GM21723 (cell line): ENCODE measurements at regions not wholly inside any gene's neighbourhood (a gene's known extent, or its start where the extent isn't known, plus 50 kb on each side); places are given as distances from the start of the nearest gene placed in this dataset.
"Not testable (repeated sequence)": the region's sequence is repeated elsewhere in the genome, so short reads cannot be mapped to it uniquely, and the experiment has no call there.

Experiments used
- ATAC-seq: cut with Tn5 transposase; IDR thresholded peaks from one replicate; pipeline ENCODE4 v1.9.1; 2021; ENCODE audit warnings: mild to moderate bottlenecking, moderate library complexity; ENCODE audit not compliant: unreplicated experiment

GRCh38 chr4:125262502-125262901, 52.3 kb upstream of the FAT4 start:
- no peak for ATAC-seq

DNA sequence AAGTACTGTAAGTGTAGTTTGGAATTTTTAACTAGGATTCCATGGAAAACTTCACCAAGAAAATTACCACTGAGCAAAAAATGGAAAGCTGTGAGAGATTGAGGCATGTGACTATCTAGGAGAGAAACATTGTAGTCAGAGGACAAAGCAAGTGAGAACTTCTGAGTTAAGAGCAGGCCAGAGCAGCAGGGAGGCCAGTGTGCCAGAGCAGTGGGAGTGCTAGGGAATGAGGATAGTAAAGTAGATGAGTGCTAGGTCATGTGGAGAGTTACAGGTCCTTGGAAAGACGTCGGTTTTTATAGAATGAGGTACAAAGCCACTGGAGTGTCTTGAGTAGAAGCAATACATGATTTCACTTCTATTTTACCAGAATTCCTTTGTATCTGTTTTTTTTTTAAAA, 52.7 kb upstream of the FAT4 start:
- ATAC-seq: no peak

DNA sequence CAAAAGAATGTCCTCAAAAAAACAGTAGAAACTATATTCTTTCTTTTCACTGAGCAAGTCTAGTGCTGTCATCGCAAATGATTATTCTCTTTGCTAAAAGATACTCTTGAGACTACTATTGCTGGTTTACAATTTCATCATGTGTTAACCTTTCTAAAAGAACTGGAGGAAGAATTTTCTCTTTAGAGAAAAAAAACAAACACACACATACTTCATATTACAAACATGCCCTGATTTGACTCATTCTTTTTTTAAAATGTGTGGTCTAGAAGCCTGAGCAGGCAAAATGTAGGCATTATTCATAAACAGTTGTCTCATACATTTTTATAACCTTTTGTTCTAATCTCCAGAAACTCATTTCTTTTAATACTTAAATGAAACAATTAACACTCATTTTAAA, 60.6 kb upstream of the FAT4 start:
- ATAC-seq: no peak

DNA sequence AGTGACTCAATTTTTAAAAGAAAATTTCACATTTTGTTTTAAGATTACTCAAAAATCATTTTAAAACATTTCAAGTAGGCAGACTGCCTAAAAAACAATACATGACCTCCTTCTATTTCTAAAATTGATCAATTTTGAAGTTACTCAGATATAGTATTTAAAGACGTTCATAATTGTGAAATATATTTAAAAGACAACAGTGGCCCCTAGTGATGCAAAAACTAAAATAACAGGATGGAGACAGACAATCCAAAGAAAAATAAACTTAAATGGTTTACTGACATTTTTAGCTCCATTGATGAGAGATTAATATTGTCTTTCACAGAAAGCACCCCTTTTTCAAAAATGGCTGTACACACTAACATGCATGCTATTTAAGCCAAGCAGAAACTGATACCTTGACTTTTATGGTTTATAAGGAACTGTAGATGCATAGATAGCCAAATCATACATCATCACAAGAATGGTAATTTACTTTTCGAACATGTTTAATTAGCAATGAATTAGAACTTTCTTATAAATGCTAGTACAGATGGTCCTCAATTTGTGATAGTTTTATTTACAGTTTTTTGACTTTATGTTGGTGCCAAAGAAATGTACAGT, 69.8 kb upstream of the FAT4 start:
- ATAC-seq: no peak

DNA sequence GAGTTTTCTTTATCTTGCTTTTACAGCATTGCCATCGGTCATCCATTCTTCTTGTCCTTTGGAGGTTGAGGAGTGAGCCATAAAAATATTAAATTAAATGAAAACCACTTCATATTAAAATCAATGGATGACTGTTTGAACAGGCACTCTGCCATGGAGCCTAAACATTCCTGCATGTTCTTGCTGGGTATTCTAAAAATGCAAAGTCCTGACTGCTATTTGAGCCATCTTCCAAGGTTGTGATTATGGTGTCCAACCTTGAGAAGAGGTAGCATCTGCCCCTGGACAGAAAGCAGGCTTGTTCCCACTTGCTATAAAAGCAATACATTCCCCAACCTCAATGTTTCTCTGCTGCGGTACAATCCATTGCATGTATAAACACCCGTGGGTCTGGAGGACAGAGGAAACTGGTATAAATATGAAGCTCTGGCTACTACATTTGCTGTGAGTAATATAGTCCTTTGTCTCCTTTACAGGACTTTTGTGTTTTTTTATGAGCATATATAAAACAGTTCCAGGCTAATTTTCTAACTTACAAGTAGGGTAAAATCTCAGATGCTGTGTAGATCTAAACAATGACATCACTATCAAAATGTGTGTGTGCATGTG, 70.9 kb upstream of the FAT4 start:
- ATAC-seq: no peak

GRCh38 chr4:125235971-125236370, 78.8 kb upstream of the FAT4 start:
- no peak for ATAC-seq

GRCh38 chr4:125231661-125232060, 83.1 kb upstream of the FAT4 start:
- ATAC-seq: no peak

GRCh38 chr4:125229596-125230058, 85.1 kb upstream of the FAT4 start:
- ATAC-seq: no peak

DNA sequence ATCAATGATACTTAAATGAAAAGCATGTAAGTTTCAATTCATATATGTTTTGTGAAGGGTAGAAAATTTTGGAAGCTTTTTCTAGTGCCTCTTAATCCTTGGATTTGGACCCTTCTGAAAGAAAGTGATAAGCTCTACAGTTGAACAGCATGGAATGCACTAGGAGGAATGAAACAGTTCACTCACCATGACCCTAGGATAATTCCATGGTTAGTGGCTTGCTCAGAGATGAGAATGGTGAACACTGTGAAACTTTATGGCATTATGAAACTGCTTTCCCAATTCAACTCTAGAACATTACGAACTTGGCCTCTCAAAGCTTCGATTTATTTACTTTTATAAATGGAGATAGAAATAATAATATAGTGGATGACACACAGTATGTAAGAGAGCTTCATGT, 88.9 kb upstream of the FAT4 start:
- ATAC-seq: no peak

- no peak for ATAC-seq
Observed at GRCh38 chr4:125200556-125200955, 114.2 kb upstream of the FAT4 start.

GRCh38 chr4:125198916-125199315, 115.8 kb upstream of the FAT4 start:
- no peak for ATAC-seq

GRCh38 chr4:125191874-125192459, 122.8 kb upstream of the FAT4 start:
- not testable (repeated sequence) for ATAC-seq

DNA sequence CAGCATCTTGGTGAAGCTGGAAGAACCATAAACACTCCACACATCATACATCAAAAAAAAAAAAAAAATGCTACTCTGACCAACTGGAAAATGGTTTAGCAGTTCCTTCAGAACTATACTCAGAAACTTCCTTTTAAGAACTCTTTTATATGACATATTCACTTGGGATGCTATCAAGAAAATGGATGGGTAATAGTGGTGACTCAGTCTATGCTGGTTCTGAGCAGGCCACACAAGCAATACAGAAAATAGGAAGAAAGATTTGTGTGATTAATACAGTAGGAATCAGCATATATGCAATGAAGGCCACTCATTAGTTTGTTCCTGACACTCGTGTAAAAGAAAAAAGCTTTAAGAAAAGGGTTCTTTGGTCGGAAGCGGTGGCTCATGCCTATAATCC, 123.5 kb upstream of the FAT4 start:
- no peak for ATAC-seq

- ATAC-seq: no peak
Observed at GRCh38 chr4:125187226-125188176, 127.3 kb upstream of the FAT4 start.

DNA sequence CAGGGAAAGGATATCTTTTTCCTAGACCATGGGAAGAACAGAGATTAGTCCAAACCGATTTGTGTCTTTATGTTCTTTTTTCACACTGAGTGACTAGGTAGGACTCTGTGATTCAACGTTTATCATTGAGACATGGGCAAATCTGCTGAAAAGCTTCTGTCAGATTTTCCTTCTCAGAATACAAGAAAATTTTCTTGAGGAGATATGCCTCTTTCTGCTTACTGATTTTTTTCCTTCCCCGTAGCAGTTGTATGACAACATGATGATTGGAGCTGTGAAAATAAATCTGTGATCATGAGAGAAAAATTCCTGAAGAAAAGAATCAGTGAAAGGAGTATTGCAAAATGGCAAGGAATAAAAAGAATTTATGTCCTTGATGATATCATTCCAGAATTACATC, 130.6 kb upstream of the FAT4 start:
- ATAC-seq: no peak

- ATAC-seq: no peak
Observed at GRCh38 chr4:125181804-125182203, 133.0 kb upstream of the FAT4 start.

GRCh38 chr4:125179727-125180126, 135.0 kb upstream of the FAT4 start:
- ATAC-seq: no peak

DNA sequence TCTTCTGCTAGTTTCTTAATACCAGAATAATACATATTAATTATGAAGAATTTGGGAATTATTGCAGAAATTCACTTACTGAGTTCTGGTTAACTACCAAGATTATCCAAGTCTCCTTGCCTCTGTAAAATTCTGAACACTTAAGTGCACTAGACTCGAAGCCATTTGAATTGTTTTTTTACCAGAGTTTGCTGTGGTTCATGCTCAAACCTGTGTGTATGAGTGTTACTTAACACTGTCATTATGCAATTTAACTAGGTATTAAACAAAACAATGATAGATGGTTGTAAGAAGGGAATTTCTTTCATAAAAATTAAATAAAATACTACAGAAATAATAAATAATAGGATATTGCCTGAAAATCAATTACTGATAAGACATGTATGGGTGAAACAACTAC, 145.6 kb upstream of the FAT4 start:
- no peak for ATAC-seq

- ATAC-seq: no peak
Observed at GRCh38 chr4:125168531-125168930, 146.2 kb upstream of the FAT4 start.

- not testable (repeated sequence) for ATAC-seq
Observed at GRCh38 chr4:125166012-125166411, 148.7 kb upstream of the FAT4 start.

DNA sequence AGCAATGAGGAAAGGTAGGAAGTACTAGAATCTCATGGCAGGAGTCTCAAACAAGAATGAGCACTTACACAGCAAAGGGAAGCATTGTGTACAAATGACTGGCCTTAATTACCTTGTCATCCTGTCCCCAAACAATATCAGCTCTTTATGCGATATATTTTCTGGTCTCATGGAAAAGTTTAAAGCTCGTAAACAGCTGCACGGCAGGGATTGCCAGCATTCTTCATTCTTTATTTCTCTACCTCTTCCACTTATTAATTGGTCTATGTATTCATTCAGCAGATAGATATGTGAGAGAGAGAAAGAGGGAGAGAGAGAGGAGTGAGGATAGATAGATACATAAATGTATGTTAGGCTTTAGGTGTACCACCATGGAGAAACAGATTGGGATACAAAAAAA, 155.8 kb upstream of the FAT4 start:
- no peak for ATAC-seq
